ENCODE measurements at regions not wholly inside any gene's neighbourhood (a gene's known extent, or its start where the extent isn't known, plus 50 kb on each side); places are given as distances from the start of the nearest gene placed in this dataset.
"Not testable (repeated sequence)": the region's sequence is repeated elsewhere in the genome, so short reads cannot be mapped to it uniquely, and the experiment has no call there.

DNA sequence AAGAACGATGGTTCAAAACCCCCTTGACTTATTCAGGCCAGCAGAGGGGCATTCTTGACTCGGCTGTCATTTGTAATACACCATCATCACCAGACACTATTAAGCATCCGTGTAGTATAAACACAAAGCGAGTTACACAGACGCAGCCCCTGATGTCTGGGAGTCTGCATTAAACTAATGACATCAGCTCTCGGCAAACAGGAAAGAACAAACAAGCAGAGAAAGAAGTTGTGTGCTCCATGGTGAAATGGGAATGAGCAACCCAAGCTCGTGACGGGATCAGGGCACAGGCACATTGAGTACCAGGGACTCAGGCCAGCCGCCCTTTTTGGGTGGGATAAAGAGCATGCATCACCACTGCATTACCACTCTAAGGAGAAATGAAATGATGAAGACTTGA is 460.1 kb downstream of the MED13L start:
- no peak for DNase-seq (ENCODE audit: low read depth)
- H3K4me3 ChIP-seq (ENCODE audit: low read depth, low read length) = no peak overlapping the region

DNA sequence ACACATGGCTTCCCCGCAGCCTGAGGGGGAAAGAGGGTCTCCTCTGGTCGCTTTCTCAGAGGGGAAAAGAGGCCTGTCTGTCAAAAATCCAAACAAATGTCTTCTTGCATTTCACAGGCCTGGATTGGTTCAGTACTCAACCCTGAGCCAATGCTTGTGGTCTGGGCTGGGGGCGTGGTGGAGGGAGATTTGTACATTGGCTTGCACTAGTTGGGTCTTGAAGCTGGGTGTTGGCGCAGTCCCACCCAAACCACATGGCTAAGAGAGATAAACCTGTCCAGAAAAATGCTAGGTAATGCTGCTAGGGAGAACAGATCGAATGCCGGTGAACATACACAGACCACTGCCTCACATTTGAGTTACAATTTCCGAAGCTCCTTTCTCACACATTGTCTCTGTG is 461.6 kb downstream of the MED13L start:
- H3K4me3 ChIP-seq (ENCODE audit: low read depth, low read length) = no peak overlapping the region
- no peak for DNase-seq (ENCODE audit: low read depth)

- H3K4me3 ChIP-seq (ENCODE audit: low read depth, low read length) = no peak overlapping the region
- no peak for DNase-seq (ENCODE audit: low read depth)
Observed at GRCh38 chr12:115813256-115813655, 464.2 kb downstream of the MED13L start.

GRCh38 chr12:115811929-115812328 is 465.6 kb downstream of the MED13L start:
- DNase-seq (ENCODE audit: low read depth) = no peak
- H3K4me3 ChIP-seq (ENCODE audit: low read depth, low read length) = no peak overlapping the region

- H3K4me3 ChIP-seq (ENCODE audit: low read depth, low read length) = no peak overlapping the region
- no peak for DNase-seq (ENCODE audit: low read depth)
Observed at GRCh38 chr12:115811045-115811444, 466.4 kb downstream of the MED13L start.

DNA sequence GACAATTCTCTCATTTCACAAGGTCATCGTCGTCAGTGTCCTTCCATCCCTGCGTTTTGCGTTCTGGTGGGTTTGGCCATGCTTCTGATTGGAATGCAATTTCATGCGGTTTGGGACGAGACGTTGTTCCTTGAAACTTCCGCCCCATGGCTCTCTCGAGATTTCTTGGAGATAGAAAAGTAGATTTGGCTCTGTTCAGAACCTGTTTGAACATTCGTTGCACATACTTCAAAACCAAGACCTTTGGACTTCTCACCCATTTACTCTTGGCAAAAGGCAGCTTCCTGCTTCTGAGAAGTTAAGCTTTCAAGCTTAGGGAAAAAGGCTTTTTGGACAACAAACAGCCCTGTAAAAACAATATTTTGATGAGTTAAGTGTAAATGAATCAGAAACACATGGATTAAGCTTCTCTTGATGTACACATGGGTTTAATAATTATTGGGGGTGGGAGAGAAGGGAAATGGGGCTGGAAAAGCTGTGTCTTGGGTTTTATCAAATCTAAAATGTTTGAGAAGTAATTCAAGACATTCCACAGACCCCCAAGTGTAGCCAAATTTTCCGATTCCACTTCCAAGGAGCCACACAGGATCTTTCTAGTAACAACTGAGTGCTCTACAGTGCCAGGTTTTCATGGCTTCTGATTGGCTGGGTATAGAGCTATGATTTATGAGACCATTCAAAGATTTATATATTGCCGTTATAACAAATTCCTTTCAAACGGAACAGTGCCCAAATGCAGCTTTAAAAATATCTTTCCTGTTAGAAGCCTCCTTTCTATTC is 467.2 kb downstream of the MED13L start:
- no peak for DNase-seq (ENCODE audit: low read depth)
- H3K4me3 ChIP-seq (ENCODE audit: low read depth, low read length) = no peak overlapping the region

- no peak overlapping the region for H3K4me3 ChIP-seq (ENCODE audit: low read depth, low read length)
- DNase-seq (ENCODE audit: low read depth) = no peak
Observed at GRCh38 chr12:115806000-115806399, 471.5 kb downstream of the MED13L start.

DNA sequence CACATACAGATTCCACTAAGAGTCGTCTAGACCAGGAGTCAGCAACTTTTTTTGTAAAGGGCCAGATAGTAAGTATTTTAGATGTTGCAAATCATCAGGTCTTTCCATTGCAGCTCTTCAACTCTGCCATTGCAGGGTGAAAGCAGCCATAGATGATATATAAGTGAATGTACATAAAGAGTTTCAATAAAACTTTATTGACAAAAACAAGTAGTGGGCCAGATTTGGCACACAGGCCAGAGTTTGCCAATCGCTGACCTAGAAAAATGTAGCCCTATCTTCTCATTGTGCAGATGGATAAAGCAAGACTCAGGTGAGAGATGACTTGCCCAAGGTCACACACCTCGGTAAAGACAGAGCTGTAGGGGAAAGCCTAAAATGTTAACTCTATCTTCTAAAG is 474.7 kb downstream of the MED13L start:
- H3K4me3 ChIP-seq (ENCODE audit: low read depth, low read length) = no peak overlapping the region
- DNase-seq (ENCODE audit: low read depth) = no peak

DNA sequence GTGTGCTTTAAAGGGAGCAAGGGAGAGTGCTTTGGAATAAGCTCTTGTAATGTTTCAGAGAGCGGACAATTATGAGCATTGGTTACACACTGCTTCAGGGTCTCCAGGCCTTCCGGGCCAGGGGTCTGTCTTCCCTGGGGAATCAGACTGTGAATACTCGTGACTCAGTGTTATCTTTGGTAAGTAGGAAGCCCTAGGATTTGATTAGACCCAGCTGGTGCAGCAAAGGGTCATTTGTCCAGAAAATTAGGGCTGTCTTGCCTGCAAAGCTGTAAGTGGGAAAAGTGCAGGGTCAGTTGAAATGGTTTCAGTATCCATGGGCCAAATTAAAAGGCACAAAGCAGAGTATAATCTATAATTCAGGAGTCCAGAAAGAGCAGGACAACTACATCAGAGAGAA is 475.6 kb downstream of the MED13L start:
- no peak overlapping the region for H3K4me3 ChIP-seq (ENCODE audit: low read depth, low read length)
- no peak for DNase-seq (ENCODE audit: low read depth)

- H3K4me3 ChIP-seq (ENCODE audit: low read depth, low read length) = no peak overlapping the region
- no peak for DNase-seq (ENCODE audit: low read depth)
Observed at GRCh38 chr12:115799610-115800009, 477.9 kb downstream of the MED13L start.

- H3K4me3 ChIP-seq (ENCODE audit: low read depth, low read length) = no peak overlapping the region
- DNase-seq (ENCODE audit: low read depth) = no peak
Observed at GRCh38 chr12:115798309-115798917, 479.1 kb downstream of the MED13L start.

GRCh38 chr12:115794659-115795081 is 482.8 kb downstream of the MED13L start:
- DNase-seq (ENCODE audit: low read depth) = no peak
- H3K4me3 ChIP-seq (ENCODE audit: low read depth, low read length) = no peak overlapping the region

DNA sequence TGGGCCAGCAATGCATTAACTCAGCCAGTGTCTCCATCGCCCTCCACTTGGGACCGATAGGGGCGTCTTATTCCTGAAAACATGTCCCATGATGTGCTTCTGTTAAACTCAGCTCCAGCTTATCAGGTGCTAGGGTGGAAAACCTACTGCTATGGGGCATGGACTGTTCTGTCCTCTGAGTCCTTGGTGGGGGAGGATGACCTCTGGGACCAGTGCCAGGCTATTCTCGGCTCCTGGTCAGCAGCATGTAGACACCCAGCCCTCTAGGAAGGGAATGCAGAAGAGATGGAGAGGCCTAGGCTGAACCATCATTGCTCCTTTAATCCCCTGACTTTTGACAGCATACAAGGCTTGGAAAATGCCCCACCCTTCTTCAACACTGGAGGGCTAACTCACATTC is 486.2 kb downstream of the MED13L start:
- H3K4me3 ChIP-seq (ENCODE audit: low read depth, low read length) = no peak overlapping the region
- DNase-seq (ENCODE audit: low read depth) = no peak

- no peak for DNase-seq (ENCODE audit: low read depth)
- no peak overlapping the region for H3K4me3 ChIP-seq (ENCODE audit: low read depth, low read length)
Observed at GRCh38 chr12:115790526-115790925, 487.0 kb downstream of the MED13L start.

GRCh38 chr12:115786490-115786889 is 491.0 kb downstream of the MED13L start:
- H3K4me3 ChIP-seq (ENCODE audit: low read depth, low read length); DNase-seq (ENCODE audit: low read depth): not testable (repeated sequence)

- DNase-seq (ENCODE audit: low read depth) = no peak
- no peak overlapping the region for H3K4me3 ChIP-seq (ENCODE audit: low read depth, low read length)
Observed at GRCh38 chr12:115785548-115785947, 491.9 kb downstream of the MED13L start.

- no peak overlapping the region for H3K4me3 ChIP-seq (ENCODE audit: low read depth, low read length)
- no peak for DNase-seq (ENCODE audit: low read depth)
Observed at GRCh38 chr12:115776399-115776798, 501.1 kb downstream of the MED13L start.

GRCh38 chr12:115774148-115774895 is 503.2 kb downstream of the MED13L start:
- DNase-seq (ENCODE audit: low read depth) = no peak

GRCh38 chr12:115771601-115772000 is 505.9 kb downstream of the MED13L start:
- no peak for DNase-seq (ENCODE audit: low read depth)

More at GRCh38 chr12:115774148-115774895, 503.2 kb downstream of the MED13L start:
- H3K4me3 ChIP-seq (ENCODE audit: low read depth, low read length) = no peak overlapping the region

DNA sequence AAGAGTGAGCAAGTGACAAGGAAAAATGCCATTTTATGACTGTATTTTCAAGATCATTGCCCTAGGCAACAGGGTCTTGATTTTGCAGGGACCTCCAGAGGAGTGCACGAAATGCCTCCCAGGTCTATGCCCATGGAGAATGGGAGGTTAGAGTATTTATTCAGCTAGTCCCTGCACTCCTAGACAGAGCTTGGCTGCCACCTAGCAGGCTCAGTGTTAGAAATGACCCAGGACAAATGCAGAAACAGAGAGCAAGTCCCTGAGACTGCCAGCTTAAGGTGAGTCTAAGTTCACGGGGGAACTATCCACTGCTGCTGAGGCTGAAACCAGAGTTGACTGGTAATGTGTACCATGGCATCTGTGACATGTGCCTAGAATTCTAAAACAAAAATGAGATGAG is 506.4 kb downstream of the MED13L start:
- no peak overlapping the region for H3K4me3 ChIP-seq (ENCODE audit: low read depth, low read length)
- DNase-seq (ENCODE audit: low read depth) = no peak

More at GRCh38 chr12:115771601-115772000, 505.9 kb downstream of the MED13L start:
- no peak overlapping the region for H3K4me3 ChIP-seq (ENCODE audit: low read depth, low read length)

Data from skeletal muscle cell (primary cell).